A549 (cell line): ENCODE measurements at regions not wholly inside any gene's neighbourhood (a gene's known extent, or its start where the extent isn't known, plus 50 kb on each side); places are given as distances from the start of the nearest gene placed in this dataset.
A peak's percentile ranks its signal among the peaks of the same experiment; 100 is the strongest.

Experiments used
- ATAC-seq, 2 experiments: fragments of 200-7000 bp in 1 of 2; fragments of >200 bp in 1 of 2; cut with Nextera tagmentation in 1 of 2; cut with Tn5 transposase in 1 of 2; 3 replicates each; pipeline versions ENCODE4 v1.8.0 to v1.9.1; 2018 to 2020; ENCODE audit warnings: mild to moderate bottlenecking in 1 of 2, moderate library complexity in 1 of 2
- CTCF ChIA-PET: fragments of 300-600 bp; sonication (Branson Sonifier 250); formaldehyde crosslinking; extraction: SDS; loops from one replicate; lab custom pipeline; 2021; ENCODE audit warnings: antibody characterized with exemption, inconsistent platforms; lab: Yijun Ruan, JAX
- POLR2A ChIA-PET: fragments of 350-600 bp; formaldehyde crosslinking; extraction: SDS; loops from one replicate; lab custom pipeline; 2021; ENCODE audit warnings: antibody characterized with exemption, inconsistent platforms; lab: Yijun Ruan, JAX
- DNase-seq, 2 experiments: peaks; one replicate each; pipeline versions ENCODE4 v3.0.0 to v3.0.0-alpha.2; 2011 to 2016; ENCODE audit warnings: low read depth in 1 of 2, low spot score in 1 of 2
- FAIRE-seq: peaks from 2 replicates; lab custom pipeline; 2011; peaks lifted over from hg19 to GRCh38; lab: Jason Lieb, UNC
- H3K27ac ChIP-seq, 2 experiments: fragments of >200 bp; sonication (Bioruptor Twin); formaldehyde crosslinking; 3 replicates each; pipeline ENCODE4 v1.5.1; 2016 to 2017
- H3K4me1 ChIP-seq: fragments of >200 bp; sonication (Bioruptor Twin); formaldehyde crosslinking; 3 replicates; pipeline ENCODE4 v1.6.1; 2016
- H3K4me2 ChIP-seq: fragments of >200 bp; sonication (Bioruptor Twin); formaldehyde crosslinking; 3 replicates; pipeline ENCODE4 v1.6.1; 2016
- H3K4me3 ChIP-seq: fragments of >200 bp; sonication (Bioruptor Twin); formaldehyde crosslinking; 3 replicates; pipeline ENCODE4 v1.5.1; 2016
- H3K9me3 ChIP-seq: fragments of >200 bp; sonication (Bioruptor Twin); formaldehyde crosslinking; 3 replicates; pipeline ENCODE4 v1.6.1; 2016
- BHLHE40 ChIP-seq: IDR thresholded peaks from 2 replicates; pipeline ENCODE4 v1.6.1; 2012; ENCODE audit warnings: low read depth, low read length, inconsistent platforms
- CBX8 ChIP-seq: fragments of 200-600 bp; sonication (generic); IDR thresholded peaks from 2 replicates; pipeline ENCODE4 v1.6.1; 2016
- CHD4 ChIP-seq: fragments of 200-600 bp; sonication (generic); IDR thresholded peaks from 2 replicates; pipeline ENCODE4 v1.6.1; 2016; ENCODE audit warnings: antibody characterized with exemption, mild to moderate bottlenecking, borderline replicate concordance
- EHF ChIP-seq: fragments of 250-450 bp; sonication (Bioruptor Pico); IDR thresholded peaks from 2 replicates; pipeline ENCODE4 v1.5.0; 2020; ENCODE audit warnings: mild to moderate bottlenecking
- EHMT2 ChIP-seq: fragments of 200-600 bp; sonication (generic); IDR thresholded peaks from 2 replicates; pipeline ENCODE4 v1.6.1; 2016; ENCODE audit warnings: antibody characterized with exemption, low read depth, mild to moderate bottlenecking, moderate library complexity
- EP300 ChIP-seq, 2 experiments: fragments of >200 bp; sonication (Bioruptor Twin); formaldehyde crosslinking; IDR thresholded peaks; 2 replicates in 1 of 2; 3 replicates in 1 of 2; pipeline ENCODE4 v1.6.1; 2016 to 2017
- FOXS1 ChIP-seq: fragments of 250-450 bp; sonication (Bioruptor Pico); IDR thresholded peaks from 2 replicates; pipeline ENCODE4 v1.5.0; 2020; ENCODE audit warnings: mild to moderate bottlenecking, moderate library complexity
- GATA3 ChIP-seq: IDR thresholded peaks from 2 replicates; pipeline ENCODE4 v1.6.1; 2012; ENCODE audit warnings: borderline replicate concordance
- HEYL ChIP-seq: fragments of 250-450 bp; sonication (Bioruptor Pico); IDR thresholded peaks from 2 replicates; pipeline ENCODE4 v1.8.0; 2021; ENCODE audit warnings: mild to moderate bottlenecking, moderate library complexity
- HOXA7 ChIP-seq: fragments of 250-450 bp; sonication (Bioruptor Pico); IDR thresholded peaks from 2 replicates; pipeline ENCODE4 v1.5.0; 2020; ENCODE audit warnings: mild to moderate bottlenecking, moderate library complexity
- JUNB ChIP-seq: fragments of >200 bp; sonication (Bioruptor Twin); formaldehyde crosslinking; IDR thresholded peaks from 2 replicates; pipeline ENCODE4 v1.6.1; 2016
- KDM5A ChIP-seq: fragments of 200-600 bp; sonication (generic); IDR thresholded peaks from 2 replicates; pipeline ENCODE4 v1.6.1; 2016; ENCODE audit warnings: antibody characterized with exemption, mild to moderate bottlenecking
- MAFK ChIP-seq: fragments of 450-650 bp; IDR thresholded peaks from 2 replicates; pipeline ENCODE4 v1.6.1; 2014; ENCODE audit not compliant: partially characterized antibody
- NFE2L2 ChIP-seq: fragments of 150-350 bp; conservative IDR thresholded peaks from 2 replicates; pipeline ENCODE4 v1.6.1; 2014; ENCODE audit warnings: low read length
- NPAS2 ChIP-seq: fragments of 250-450 bp; sonication (Bioruptor Pico); IDR thresholded peaks from 2 replicates; pipeline ENCODE4 v1.8.0; 2022; ENCODE audit warnings: mild to moderate bottlenecking, moderate library complexity, borderline replicate concordance
- NR3C1 ChIP-seq: fragments of >200 bp; sonication (Bioruptor Twin); formaldehyde crosslinking; IDR thresholded peaks from 3 replicates; pipeline ENCODE4 v1.6.1; 2017
- POLR2A ChIP-seq: IDR thresholded peaks from 2 replicates; pipeline ENCODE4 v1.6.1; 2012; ENCODE audit warnings: mild to moderate bottlenecking, low read length
- RAD21 ChIP-seq, 2 experiments: fragments of >200 bp in 1 of 2; sonication (Bioruptor Twin) in 1 of 2; formaldehyde crosslinking in 1 of 2; IDR thresholded peaks in 1 of 2; conservative IDR thresholded peaks in 1 of 2; 2 replicates in 1 of 2; 3 replicates in 1 of 2; pipeline ENCODE4 v1.6.1; 2012 to 2018; ENCODE audit warnings: inconsistent platforms in 1 of 2
- RCOR1 ChIP-seq: fragments of 150-350 bp; IDR thresholded peaks from 2 replicates; pipeline ENCODE4 v1.6.1; 2014; ENCODE audit warnings: antibody characterized with exemption, low read length, low read depth
- SMC3 ChIP-seq: fragments of >200 bp; sonication (Bioruptor Twin); formaldehyde crosslinking; IDR thresholded peaks from 3 replicates; pipeline ENCODE4 v1.6.1; 2018; ENCODE audit warnings: inconsistent platforms
- TFCP2L1 ChIP-seq: fragments of 250-450 bp; sonication (Bioruptor Pico); IDR thresholded peaks from 2 replicates; pipeline ENCODE4 v1.5.0; 2021; ENCODE audit warnings: mild to moderate bottlenecking
- ZC3H11A ChIP-seq: fragments of 450-650 bp; IDR thresholded peaks from 2 replicates; pipeline ENCODE4 v1.6.1; 2014; ENCODE audit warnings: antibody characterized with exemption, mild to moderate bottlenecking
- ZNF302 ChIP-seq: fragments of 250-450 bp; sonication (Bioruptor Pico); IDR thresholded peaks from 2 replicates; pipeline ENCODE4 v1.9.0; 2021; ENCODE audit warnings: inconsistent platforms, mild to moderate bottlenecking, moderate library complexity
- WGBS: methylation state at CpG from one replicate; pipeline ENCODE4 v1.1.6; 2017; ENCODE audit errors: missing lambda C conversion rate; 5-methylcytosine and 5-hydroxymethylcytosine counted together
- TF ChIP-seq, protein P1 (sequence below): fragments of >200 bp; sonication (Bioruptor Twin); formaldehyde crosslinking; IDR thresholded peaks from 2 replicates; pipeline ENCODE4 v1.6.1; 2016
- TF ChIP-seq, protein P2 (sequence below): IDR thresholded peaks from 2 replicates; pipeline ENCODE4 v1.6.1; 2012; ENCODE audit warnings: low read depth, borderline replicate concordance
- TF ChIP-seq, protein P3 (sequence below): fragments of >200 bp; sonication (Bioruptor Twin); formaldehyde crosslinking; IDR thresholded peaks from 3 replicates; pipeline ENCODE4 v1.5.1; 2016

DNA sequence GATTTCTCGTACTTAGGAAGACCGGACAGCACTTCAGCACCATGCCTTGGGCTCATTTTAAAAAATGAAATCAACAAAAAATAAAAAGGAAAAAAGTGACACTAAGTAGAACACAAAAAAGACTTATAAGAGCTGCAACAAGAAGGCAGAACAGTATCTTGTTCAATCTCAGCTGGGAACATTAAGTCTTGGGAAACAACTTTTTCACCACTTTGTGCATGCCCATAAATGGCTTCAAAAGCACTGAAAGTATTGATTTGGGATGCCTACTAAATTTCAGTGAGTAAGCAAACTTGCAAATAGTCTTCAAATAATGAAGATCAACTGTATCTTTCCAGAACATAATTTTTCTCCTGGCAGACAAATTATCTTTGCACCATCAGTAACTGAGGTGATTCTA lies 489.3 kb downstream of the NXPH1 start:
- CTCF ChIA-PET = no interaction called here
- no peaks in the 10 kb centered on the region; the same call in 2 of the 3 replicates for H3K9me3 ChIP-seq
- DNase-seq (no peak), FAIRE-seq (no peak)
- no peak overlapping the region for H3K27ac ChIP-seq
- TF ChIP-seq EP300 (IDR thresholded peaks at IDR 0.05) (no peak), ZNF302 (CRISPR knock-in tag) (no peak), NR3C1 (no peak), NFE2L2 (no peak), MAFK (no peak), CHD4 (no peak), CBX8 (no peak), BHLHE40 (no peak), ZC3H11A (no peak), RCOR1 (no peak), POLR2A (no peak), FOXS1 (CRISPR knock-in tag) (no peak), SMC3 (no peak), KDM5A (no peak)
- TF ChIP-seq, protein P1, sequence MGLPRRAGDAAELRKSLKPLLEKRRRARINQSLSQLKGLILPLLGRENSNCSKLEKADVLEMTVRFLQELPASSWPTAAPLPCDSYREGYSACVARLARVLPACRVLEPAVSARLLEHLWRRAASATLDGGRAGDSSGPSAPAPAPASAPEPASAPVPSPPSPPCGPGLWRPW = no peak
- TF ChIP-seq, protein P2, sequence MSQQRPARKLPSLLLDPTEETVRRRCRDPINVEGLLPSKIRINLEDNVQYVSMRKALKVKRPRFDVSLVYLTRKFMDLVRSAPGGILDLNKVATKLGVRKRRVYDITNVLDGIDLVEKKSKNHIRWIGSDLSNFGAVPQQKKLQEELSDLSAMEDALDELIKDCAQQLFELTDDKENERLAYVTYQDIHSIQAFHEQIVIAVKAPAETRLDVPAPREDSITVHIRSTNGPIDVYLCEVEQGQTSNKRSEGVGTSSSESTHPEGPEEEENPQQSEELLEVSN = no peak
- TF ChIP-seq, all 56 proteins: peak for 0
- 5% methylated on average over 2 of the region's 2 CpGs for WGBS
- no peak for ATAC-seq
- Histone ChIP-seq H3K4me3 (no peak overlapping the region), H3K4me2 (no peak overlapping the region), H3K4me1 (no peaks in the 10 kb centered on the region)
- POLR2A ChIA-PET = no interaction called here

DNA sequence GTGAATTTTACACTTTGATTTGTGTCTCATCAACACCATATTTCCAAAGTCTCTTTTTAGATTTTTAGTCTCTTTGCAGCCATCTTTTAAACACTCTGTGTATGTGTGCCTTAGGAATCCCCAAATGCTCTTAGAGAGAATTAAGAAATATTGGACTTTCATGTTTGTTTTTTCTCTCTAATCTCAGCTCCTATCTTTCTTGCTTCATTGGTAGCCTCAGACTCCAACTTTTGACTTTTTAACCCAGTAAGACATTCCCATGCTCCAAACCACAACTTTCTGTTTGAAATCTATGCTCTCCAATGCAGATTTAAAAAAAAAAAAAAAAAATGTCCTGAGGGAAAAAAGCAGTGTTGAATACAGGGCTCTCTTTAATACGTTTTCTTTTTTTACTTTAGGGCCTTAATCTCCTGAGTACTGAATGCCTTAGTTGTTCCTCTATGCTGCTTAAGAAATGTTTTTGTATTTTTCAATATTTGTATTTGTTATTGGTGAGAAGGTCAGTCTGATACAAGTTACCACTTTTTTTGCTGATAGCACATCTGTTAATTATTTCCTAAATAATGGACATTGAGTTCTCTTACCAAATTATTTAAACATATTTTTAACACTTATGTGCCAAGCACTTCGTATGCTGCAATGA lies 489.9 kb downstream of the NXPH1 start:
- FAIRE-seq (no peak), DNase-seq (no peak), ATAC-seq (no peak)
- ChIA-PET POLR2A (no interaction called here), CTCF (no interaction called here)
- H3K4me1 ChIP-seq = no peaks in the 10 kb centered on the region
- H3K27ac ChIP-seq = no peak overlapping the region
- H3K4me3 ChIP-seq = no peak overlapping the region
- TF ChIP-seq TFCP2L1 (CRISPR knock-in tag) (no peak), JUNB (no peak), NPAS2 (CRISPR knock-in tag) (no peak), CHD4 (no peak), EHMT2 (no peak), GATA3 (no peak), KDM5A (no peak), EHF (no peak), RCOR1 (no peak)
- TF ChIP-seq, protein P3, sequence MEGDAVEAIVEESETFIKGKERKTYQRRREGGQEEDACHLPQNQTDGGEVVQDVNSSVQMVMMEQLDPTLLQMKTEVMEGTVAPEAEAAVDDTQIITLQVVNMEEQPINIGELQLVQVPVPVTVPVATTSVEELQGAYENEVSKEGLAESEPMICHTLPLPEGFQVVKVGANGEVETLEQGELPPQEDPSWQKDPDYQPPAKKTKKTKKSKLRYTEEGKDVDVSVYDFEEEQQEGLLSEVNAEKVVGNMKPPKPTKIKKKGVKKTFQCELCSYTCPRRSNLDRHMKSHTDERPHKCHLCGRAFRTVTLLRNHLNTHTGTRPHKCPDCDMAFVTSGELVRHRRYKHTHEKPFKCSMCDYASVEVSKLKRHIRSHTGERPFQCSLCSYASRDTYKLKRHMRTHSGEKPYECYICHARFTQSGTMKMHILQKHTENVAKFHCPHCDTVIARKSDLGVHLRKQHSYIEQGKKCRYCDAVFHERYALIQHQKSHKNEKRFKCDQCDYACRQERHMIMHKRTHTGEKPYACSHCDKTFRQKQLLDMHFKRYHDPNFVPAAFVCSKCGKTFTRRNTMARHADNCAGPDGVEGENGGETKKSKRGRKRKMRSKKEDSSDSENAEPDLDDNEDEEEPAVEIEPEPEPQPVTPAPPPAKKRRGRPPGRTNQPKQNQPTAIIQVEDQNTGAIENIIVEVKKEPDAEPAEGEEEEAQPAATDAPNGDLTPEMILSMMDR = no peak
- no peaks in the 10 kb centered on the region; the same call in 2 of the 3 replicates for H3K9me3 ChIP-seq
- under 1% methylated on average over 2 of the region's 2 CpGs for WGBS
- H3K4me2 ChIP-seq = no peak overlapping the region

DNA sequence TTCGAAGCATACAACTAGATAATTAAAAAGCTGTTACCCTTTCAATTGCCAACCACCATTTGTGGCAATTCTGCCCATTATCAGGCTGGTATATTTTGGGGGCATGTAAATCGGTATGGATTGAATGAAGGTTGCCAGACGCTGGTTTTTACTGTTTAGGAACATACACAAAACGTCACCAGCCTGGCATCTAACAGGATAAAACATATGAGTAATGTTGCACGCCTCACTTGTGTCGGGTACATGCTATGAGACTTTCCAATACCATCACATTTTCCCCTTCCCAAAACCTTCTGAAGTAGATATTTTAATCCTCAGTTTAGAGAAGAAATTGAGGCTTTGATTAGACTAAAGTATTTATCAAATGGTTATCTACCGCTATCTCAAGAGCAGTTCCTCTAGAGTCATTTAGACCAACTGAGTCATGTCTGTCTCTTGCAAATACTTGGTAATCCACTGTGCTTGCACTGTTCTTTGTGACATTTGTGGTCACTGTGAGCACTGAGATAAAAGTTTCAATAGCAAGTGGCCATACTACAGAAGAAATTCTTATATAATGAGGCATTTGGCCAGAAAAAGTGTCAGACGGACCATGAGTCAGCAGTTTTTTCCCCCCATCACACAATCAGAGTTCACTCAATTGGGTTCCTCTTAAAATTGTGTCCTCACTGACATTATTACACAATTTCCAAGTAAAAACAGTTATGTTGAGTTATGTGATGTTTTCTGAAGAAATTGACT lies 498.7 kb downstream of the NXPH1 start:
- no peak for FAIRE-seq
- no peak overlapping the region for H3K4me3 ChIP-seq
- POLR2A ChIA-PET = no interaction called here
- H3K4me1 ChIP-seq = no peaks in the 10 kb centered on the region
- no peak for ATAC-seq
- CTCF ChIA-PET = no interaction called here
- TF ChIP-seq HEYL (CRISPR knock-in tag) = no peak
- no peak for TF ChIP-seq RAD21 (conservative IDR thresholded peaks at IDR 0.05 in 1 of 2, IDR thresholded peaks at IDR 0.05 in 1 of 2)
- peak; percentile 88 for TF ChIP-seq NFE2L2
- TF ChIP-seq MAFK = peak; percentile 92
- TF ChIP-seq, protein P2 = no peak
- TF ChIP-seq HOXA7 (CRISPR knock-in tag) = no peak
- no peak for TF ChIP-seq EHMT2
- peak in 1 of 2 experiments; percentile 0 for DNase-seq
- no peaks in the 10 kb centered on the region for H3K9me3 ChIP-seq
- no peak overlapping the region for H3K4me2 ChIP-seq
- WGBS = 15% methylated on average over 8 of the region's 8 CpGs
- no peak overlapping the region for H3K27ac ChIP-seq
